ENCODE measurements at regions not wholly inside any gene's neighbourhood (a gene's known extent, or its start where the extent isn't known, plus 50 kb on each side); places are given as distances from the start of the nearest gene placed in this dataset.

GRCh38 chr7:13028825-13029099 is 341.3 kb downstream of the ARL4A start:
- no peak for DNase-seq (ENCODE audit: low read depth)
- no peak for TF ChIP-seq CTCF (IDR thresholded peaks at IDR 0.05; ENCODE audit: control insufficient read depth, insufficient read depth, low read depth, low read length, missing control alignments)

GRCh38 chr7:13031468-13031867 is 344.0 kb downstream of the ARL4A start:
- H3K4me3 ChIP-seq (ENCODE audit: control insufficient read depth, low read depth, low read length), result no peak overlapping the region
- no peak for DNase-seq (ENCODE audit: low read depth)
- no peak for TF ChIP-seq CTCF (IDR thresholded peaks at IDR 0.05; ENCODE audit: control insufficient read depth, insufficient read depth, low read depth, low read length, missing control alignments)

More at GRCh38 chr7:13028825-13029099, 341.3 kb downstream of the ARL4A start:
- H3K4me3 ChIP-seq (ENCODE audit: control insufficient read depth, low read depth, low read length), result no peak overlapping the region

GRCh38 chr7:13032084-13032483 is 344.7 kb downstream of the ARL4A start:
- H3K4me3 ChIP-seq (ENCODE audit: control insufficient read depth, low read depth, low read length), result no peak overlapping the region
- no peak for TF ChIP-seq CTCF (IDR thresholded peaks at IDR 0.05; ENCODE audit: control insufficient read depth, insufficient read depth, low read depth, low read length, missing control alignments)
- DNase-seq (ENCODE audit: low read depth), result no peak

GRCh38 chr7:13032576-13032975 is 345.1 kb downstream of the ARL4A start:
- no peak for TF ChIP-seq CTCF (IDR thresholded peaks at IDR 0.05; ENCODE audit: control insufficient read depth, insufficient read depth, low read depth, low read length, missing control alignments)
- no peak overlapping the region for H3K4me3 ChIP-seq (ENCODE audit: control insufficient read depth, low read depth, low read length)
- no peak for DNase-seq (ENCODE audit: low read depth)

GRCh38 chr7:13034693-13035092 is 347.3 kb downstream of the ARL4A start:
- no peak for TF ChIP-seq CTCF (IDR thresholded peaks at IDR 0.05; ENCODE audit: control insufficient read depth, insufficient read depth, low read depth, low read length, missing control alignments)
- H3K4me3 ChIP-seq (ENCODE audit: control insufficient read depth, low read depth, low read length), result no peak overlapping the region
- no peak for DNase-seq (ENCODE audit: low read depth)

GRCh38 chr7:13035233-13035632 is 347.8 kb downstream of the ARL4A start:
- DNase-seq (ENCODE audit: low read depth), result no peak
- no peak overlapping the region for H3K4me3 ChIP-seq (ENCODE audit: control insufficient read depth, low read depth, low read length)
- no peak for TF ChIP-seq CTCF (IDR thresholded peaks at IDR 0.05; ENCODE audit: control insufficient read depth, insufficient read depth, low read depth, low read length, missing control alignments)

GRCh38 chr7:13036256-13036780 is 348.9 kb downstream of the ARL4A start:
- no peak for TF ChIP-seq CTCF (IDR thresholded peaks at IDR 0.05; ENCODE audit: control insufficient read depth, insufficient read depth, low read depth, low read length, missing control alignments)
- no peak overlapping the region for H3K4me3 ChIP-seq (ENCODE audit: control insufficient read depth, low read depth, low read length)
- DNase-seq (ENCODE audit: low read depth), result no peak

Measured in AG09309 (cell line).